SK-N-SH (cell line): ENCODE measurements at regions not wholly inside any gene's neighbourhood (a gene's known extent, or its start where the extent isn't known, plus 50 kb on each side); places are given as distances from the start of the nearest gene placed in this dataset.

Experiments used
- CTCF ChIA-PET: fragments of 300-600, 350-600 bp; formaldehyde crosslinking; extraction: SDS; loops from one replicate; lab custom pipeline; 2021; lab: Yijun Ruan, JAX
- POLR2A ChIA-PET: fragments of 350-600 bp; sonication (Branson Sonifier 250); formaldehyde crosslinking; extraction: SDS; loops from one replicate; lab custom pipeline; 2020; ENCODE audit warnings: antibody characterized with exemption, inconsistent platforms; lab: Yijun Ruan, JAX
- DNase-seq: peaks from one replicate; pipeline ENCODE4 v3.0.0; 2012
- H2AFZ ChIP-seq: fragments of 200-600 bp; sonication (generic); 2 replicates; pipeline ENCODE4 v1.8.1; 2016; ENCODE audit warnings: antibody characterized with exemption, mild to moderate bottlenecking, low read depth
- H3F3A ChIP-seq: fragments of 200-600 bp; sonication (generic); replicated peaks from 2 replicates; pipeline ENCODE3; 2016; ENCODE audit warnings: antibody characterized with exemption, mild to moderate bottlenecking; ENCODE audit not compliant: insufficient read depth
- H3K27ac ChIP-seq, 2 experiments: fragments of 200-500 bp in 1 of 2; fragments of 200-600 bp in 1 of 2; sonication (Bioruptor generic) in 1 of 2; sonication (generic), shearing (Covaris generic) in 1 of 2; 2 replicates each; pipeline versions ENCODE4 v1.5.1 to v1.6.1; 2014 to 2016; ENCODE audit warnings: low read depth in 2 of 2, inconsistent platforms in 1 of 2, low read length in 1 of 2, mild to moderate bottlenecking in 1 of 2, mixed read lengths in 1 of 2
- H3K27me3 ChIP-seq: fragments of 200-600 bp; sonication (generic), shearing (Covaris generic); 2 replicates; pipeline ENCODE4 v1.6.1; 2016; ENCODE audit warnings: mixed run types; ENCODE audit not compliant: insufficient read depth
- H3K36me3 ChIP-seq, 2 experiments: fragments of 200-500 bp in 1 of 2; fragments of 200-600 bp in 1 of 2; sonication (Bioruptor generic) in 1 of 2; sonication (generic) in 1 of 2; replicated peaks in 1 of 2; 2 replicates each; pipeline versions ENCODE3 to v1.5.1; 2014 to 2016; ENCODE audit warnings: low read length in 1 of 2, mild to moderate bottlenecking in 1 of 2; ENCODE audit not compliant: insufficient read depth in 2 of 2, control insufficient read depth in 1 of 2
- H3K4me1 ChIP-seq, 2 experiments: fragments of 200-500 bp in 1 of 2; fragments of 200-600 bp in 1 of 2; sonication (Bioruptor generic) in 1 of 2; sonication (generic), shearing (Covaris generic) in 1 of 2; 2 replicates each; pipeline versions ENCODE4 v1.5.1 to v1.6.1; 2014 to 2016; ENCODE audit warnings: low read depth in 1 of 2, low read length in 1 of 2, mixed run types in 1 of 2; ENCODE audit not compliant: insufficient read depth in 2 of 2, control insufficient read depth in 1 of 2
- H3K4me2 ChIP-seq: fragments of 200-600 bp; sonication (generic), shearing (Covaris generic); 2 replicates; pipeline ENCODE4 v1.6.1; 2017; ENCODE audit warnings: mixed run types
- H3K4me3 ChIP-seq, 2 experiments: fragments of 200-500 bp in 1 of 2; fragments of 200-600 bp in 1 of 2; sonication (Bioruptor generic) in 1 of 2; sonication (generic), shearing (Covaris generic) in 1 of 2; 2 replicates each; pipeline versions ENCODE4 v1.5.1 to v1.8.1; 2014 to 2016; ENCODE audit warnings: low read depth in 2 of 2, inconsistent platforms in 1 of 2, low read length in 1 of 2, mild to moderate bottlenecking in 1 of 2, mixed read lengths in 1 of 2, moderate library complexity in 1 of 2
- H3K79me2 ChIP-seq: fragments of 200-600 bp; sonication (generic); 2 replicates; pipeline ENCODE4 v1.8.1; 2017; ENCODE audit warnings: mild to moderate bottlenecking; ENCODE audit not compliant: insufficient read depth
- H3K9ac ChIP-seq: fragments of 200-600 bp; sonication (generic); 2 replicates; pipeline ENCODE4 v1.6.1; 2017; ENCODE audit warnings: mixed run types
- H3K9me2 ChIP-seq: fragments of 200-600 bp; sonication (generic); 2 replicates; pipeline ENCODE4 v1.6.1; 2017; ENCODE audit warnings: mixed run types
- H3K9me3 ChIP-seq: fragments of 200-600 bp; sonication (generic); 2 replicates; pipeline ENCODE4 v1.6.1; 2017; ENCODE audit warnings: mixed run types, mild to moderate bottlenecking, moderate library complexity
- H4K20me1 ChIP-seq: fragments of 200-600 bp; sonication (generic); 2 replicates; pipeline ENCODE4 v1.6.1; 2017; ENCODE audit warnings: mild to moderate bottlenecking, mixed run types; ENCODE audit not compliant: insufficient read depth
- CHD2 ChIP-seq: fragments of 150-350 bp; IDR thresholded peaks from 2 replicates; pipeline ENCODE4 v1.6.1; 2018; ENCODE audit warnings: low read length; ENCODE audit not compliant: partially characterized antibody
- ELF1 ChIP-seq: IDR thresholded peaks from 2 replicates; pipeline ENCODE4 v1.4.0; 2012
- EP300 ChIP-seq, 2 experiments: IDR thresholded peaks; 2 replicates each; pipeline versions ENCODE4 v1.4.0 to v1.6.1; 2012; ENCODE audit warnings: borderline replicate concordance in 1 of 2, low read depth in 1 of 2, low read length in 1 of 2
- FOXJ3 ChIP-seq: sonication (generic); formaldehyde crosslinking; IDR thresholded peaks from 2 replicates; pipeline ENCODE4 v1.5.1; 2020; ENCODE audit warnings: mild to moderate bottlenecking, missing genetic modification reagents
- FOXM1 ChIP-seq: IDR thresholded peaks from 2 replicates; pipeline ENCODE4 v1.4.0; 2012; ENCODE audit warnings: low read depth, mild to moderate bottlenecking
- GATA2 ChIP-seq: sonication (generic); formaldehyde crosslinking; IDR thresholded peaks from 2 replicates; pipeline ENCODE4 v1.5.0; 2020; ENCODE audit warnings: mild to moderate bottlenecking, missing genetic modification reagents
- IRF3 ChIP-seq: fragments of 150-350 bp; IDR thresholded peaks from 2 replicates; pipeline ENCODE4 v1.6.1; 2016; ENCODE audit warnings: mild to moderate bottlenecking, low read depth, low read length
- JUND ChIP-seq: IDR thresholded peaks from 2 replicates; pipeline ENCODE4 v1.4.0; 2012
- MAX ChIP-seq: IDR thresholded peaks from 2 replicates; pipeline ENCODE4 v1.4.0; 2012; ENCODE audit warnings: low read depth
- MEF2A ChIP-seq: IDR thresholded peaks from 2 replicates; pipeline ENCODE4 v1.4.0; 2012; ENCODE audit warnings: low read depth, borderline replicate concordance
- MXI1 ChIP-seq: IDR thresholded peaks from 2 replicates; pipeline ENCODE4 v1.6.1; 2012; ENCODE audit warnings: mild to moderate bottlenecking, low read depth, low read length, improper control_type of control experiment
- POLR2AphosphoS5 ChIP-seq: IDR thresholded peaks from 2 replicates; pipeline ENCODE4 v1.6.1; 2012; ENCODE audit warnings: low read depth, low read length
- RAD21 ChIP-seq: IDR thresholded peaks from 2 replicates; pipeline ENCODE4 v1.6.1; 2012; ENCODE audit warnings: mild to moderate bottlenecking, low read length
- RCOR1 ChIP-seq: fragments of 150-350 bp; IDR thresholded peaks from 2 replicates; pipeline ENCODE4 v1.6.1; 2017; ENCODE audit warnings: antibody characterized with exemption, low read length
- REST ChIP-seq: IDR thresholded peaks from 2 replicates; pipeline ENCODE4 v1.6.1; 2012; ENCODE audit warnings: mild to moderate bottlenecking, low read depth, low read length, moderate library complexity
- RFX5 ChIP-seq: IDR thresholded peaks from 2 replicates; pipeline ENCODE4 v1.6.1; 2012; ENCODE audit warnings: mild to moderate bottlenecking, improper control_type of control experiment, low read length
- RXRA ChIP-seq: IDR thresholded peaks from 2 replicates; pipeline ENCODE4 v1.4.0; 2012; ENCODE audit warnings: low read depth, mild to moderate bottlenecking, borderline replicate concordance
- SIN3A ChIP-seq: IDR thresholded peaks from 2 replicates; pipeline ENCODE4 v1.6.1; 2012; ENCODE audit warnings: low read depth, mild to moderate bottlenecking, low read length, moderate library complexity, borderline replicate concordance
- SMC3 ChIP-seq: IDR thresholded peaks from 2 replicates; pipeline ENCODE4 v1.6.1; 2012; ENCODE audit warnings: low read depth, low read length, improper control_type of control experiment
- TCF12 ChIP-seq: IDR thresholded peaks from 2 replicates; pipeline ENCODE4 v1.4.0; 2012
- TEAD4 ChIP-seq: IDR thresholded peaks from 2 replicates; pipeline ENCODE4 v1.4.0; 2012; ENCODE audit warnings: mild to moderate bottlenecking, borderline replicate concordance; ENCODE audit not compliant: insufficient read depth
- ZBTB33 ChIP-seq: IDR thresholded peaks from 2 replicates; pipeline ENCODE4 v1.4.0; 2012; ENCODE audit warnings: low read depth, borderline replicate concordance
- WGBS: methylation state at CpG from one replicate; pipeline ENCODE4 v1.1.6; 2017; ENCODE audit warnings: low lambda C conversion rate; 5-methylcytosine and 5-hydroxymethylcytosine counted together

GRCh38 chr11:105229257-105229656 lies 89.7 kb upstream of the CARD18 start (continued):
- TF ChIP-seq ZBTB33 = no peak

- no peaks in the 10 kb centered on the region for H3K27me3 ChIP-seq
- no peaks in the 10 kb centered on the region for H3K9me2 ChIP-seq
- TF ChIP-seq GATA2 (CRISPR knock-in tag) (no peak), RAD21 (no peak), TCF12 (no peak), RCOR1 (no peak), MAX (no peak), SIN3A (no peak), FOXJ3 (CRISPR knock-in tag) (no peak), MXI1 (no peak), TEAD4 (no peak), POLR2AphosphoS5 (no peak), IRF3 (no peak), MEF2A (no peak), EP300 (IDR thresholded peaks at IDR 0.05; ENCODE audit: borderline replicate concordance in 1 of 2, low read depth in 1 of 2, low read length in 1 of 2) (no peak), JUND (no peak)
- ChIA-PET POLR2A (no interaction called here), CTCF (interaction anchor here (0.9 to 1.0 kb wide), 2 partner anchors 13 to 17 kb away, joined by 3 read pairs; no protein-coding TSS in a partner anchor)
- H3K36me3 ChIP-seq = no peaks in the 10 kb centered on the region
- no peaks in the 10 kb centered on the region for H4K20me1 ChIP-seq
- H3K9me3 ChIP-seq = no peaks in the 10 kb centered on the region
- no peaks in the 10 kb centered on the region for H3K79me2 ChIP-seq
- H3F3A ChIP-seq = no peaks in the 10 kb centered on the region
- H3K27ac ChIP-seq = no peak overlapping the region
- no peak overlapping the region for H2AFZ ChIP-seq
- DNase-seq = no peak
- no peaks in the 10 kb centered on the region for H3K4me1 ChIP-seq
- H3K9ac ChIP-seq = no peak overlapping the region
- H3K4me3 ChIP-seq = no peak overlapping the region
- H3K4me2 ChIP-seq = no peak overlapping the region
Observed at GRCh38 chr11:105227363-105227762, 87.8 kb upstream of the CARD18 start.

- no peak overlapping the region for H3K4me2 ChIP-seq
- no peaks in the 10 kb centered on the region for H3K79me2 ChIP-seq
- no peaks in the 10 kb centered on the region for H3K9me3 ChIP-seq
- H2AFZ ChIP-seq = no peak overlapping the region
- DNase-seq = no peak
- H3K36me3 ChIP-seq = no peaks in the 10 kb centered on the region
- no peaks in the 10 kb centered on the region for H3K4me1 ChIP-seq
- WGBS = 58% methylated on average over 2 of the region's 2 CpGs
- no peak overlapping the region for H3K27ac ChIP-seq
- H3K27me3 ChIP-seq = no peaks in the 10 kb centered on the region
- no peaks in the 10 kb centered on the region for H4K20me1 ChIP-seq
- no peak overlapping the region for H3K4me3 ChIP-seq
- ChIA-PET POLR2A (no interaction called here), CTCF (interaction anchor here (0.9 to 1.0 kb wide), 2 partner anchors 12 to 16 kb away, joined by 3 read pairs; no protein-coding TSS in a partner anchor)
- H3F3A ChIP-seq = no peaks in the 10 kb centered on the region
- no peak overlapping the region for H3K9ac ChIP-seq
- H3K9me2 ChIP-seq = no peaks in the 10 kb centered on the region
- no peak for TF ChIP-seq CHD2
- no peak for TF ChIP-seq FOXM1
- no peak for TF ChIP-seq MEF2A
- no peak for TF ChIP-seq REST
- no peak for TF ChIP-seq MXI1
- no peak for TF ChIP-seq ELF1
- no peak for TF ChIP-seq SMC3
- TF ChIP-seq FOXJ3 (CRISPR knock-in tag) = no peak
- TF ChIP-seq RFX5 = no peak
- no peak for TF ChIP-seq RXRA
Observed at GRCh38 chr11:105226766-105227165, 87.2 kb upstream of the CARD18 start.
